Esophagus muscularis mucosa (tissue), 4 donors: ENCODE measurements at regions not wholly inside any gene's neighbourhood (a gene's known extent, or its start where the extent isn't known, plus 50 kb on each side); places are given as distances from the start of the nearest gene placed in this dataset.

Experiments used
- DNase-seq: peaks from one replicate; pipeline ENCODE4 v3.0.0-alpha.2; 2017; ENCODE audit errors: extremely low spot score
- H3K27ac ChIP-seq, 4 donors: fragments of 200-600 bp; sonication (generic); replicated peaks in 1 of 4; 1 replicate in 3 of 4; 2 replicates in 1 of 4; pipeline ENCODE4 v1.5.1; 2016 to 2019; ENCODE audit warnings: mild to moderate bottlenecking in 1 of 4
- H3K27me3 ChIP-seq, 4 donors: fragments of 200-600 bp; sonication (generic); one replicate each; pipeline versions ENCODE4 v1.5.1 to v1.6.0; 2016 to 2019
- H3K36me3 ChIP-seq, 4 donors: fragments of 200-600 bp; sonication (generic); one replicate each; pipeline ENCODE4 v1.5.1; 2016 to 2019
- H3K4me1 ChIP-seq, 4 donors: fragments of 200-600 bp; sonication (generic); one replicate each; pipeline ENCODE4 v1.5.1; 2016 to 2019
- H3K4me3 ChIP-seq, 4 donors: fragments of 200-600 bp; sonication (generic); 1 replicate in 2 of 4; 2 replicates in 2 of 4; pipeline ENCODE4 v1.5.1; 2016 to 2019; ENCODE audit warnings: mild to moderate bottlenecking in 4 of 4, moderate library complexity in 1 of 4
- H3K9me3 ChIP-seq, 4 donors: fragments of 200-600 bp; sonication (generic); 1 replicate in 3 of 4; 2 replicates in 1 of 4; pipeline ENCODE4 v1.5.1; 2016 to 2019
- EP300 ChIP-seq: sonication (generic); formaldehyde crosslinking; IDR thresholded peaks from one replicate; pipeline ENCODE4 v1.6.1; 2017; ENCODE audit warnings: antibody characterized with exemption
- POLR2A ChIP-seq: fragments of 450-650 bp; IDR thresholded peaks from one replicate; pipeline ENCODE4 v1.6.1; 2017; ENCODE audit warnings: antibody characterized with exemption, moderate library complexity, mild to moderate bottlenecking, low read depth
- POLR2AphosphoS5 ChIP-seq, 2 donors: sonication (generic); formaldehyde crosslinking; IDR thresholded peaks; one replicate each; pipeline ENCODE4 v1.6.1; 2017; ENCODE audit warnings: antibody characterized with exemption in 2 of 2
- WGBS: methylation state at CpG from one replicate; pipeline ENCODE4 v1.1.5; 2018; 5-methylcytosine and 5-hydroxymethylcytosine counted together
- intact Hi-C: fragments of 100-400 bp; cut with DNase I; formaldehyde crosslinking; loops from one replicate; pipeline ENCODE4 v1.15.1; 2023
- TF ChIP-seq, protein P1 (sequence below), 3 experiments: fragments of 200-600 bp in 2 of 3; fragments of 450-650 bp in 1 of 3; sonication (generic) in 2 of 3; IDR thresholded peaks; one replicate each; pipeline ENCODE4 v1.5.1; 2017 to 2019; ENCODE audit warnings: antibody characterized with exemption in 3 of 3, mild to moderate bottlenecking in 2 of 3, moderate library complexity in 1 of 3

DNA sequence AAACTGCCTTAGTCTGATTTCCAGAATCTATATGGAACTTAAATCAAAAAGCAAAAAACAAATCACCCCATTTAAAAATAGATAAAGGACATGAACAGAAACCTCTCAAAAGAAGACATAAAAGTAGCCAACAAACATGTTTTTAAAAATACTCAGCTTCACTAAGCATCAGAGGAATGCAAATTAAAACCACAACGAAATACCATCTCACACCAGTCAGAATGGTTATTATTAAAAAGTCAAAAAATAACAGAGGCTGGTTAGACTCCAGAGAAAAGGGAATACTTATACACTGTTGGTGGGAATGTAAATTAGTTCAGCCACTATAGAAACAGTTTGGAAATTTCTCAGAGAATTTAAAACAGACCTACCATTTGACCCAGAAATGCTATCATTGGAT, 367.9 kb downstream of the ZIC4 start:
- no peak for DNase-seq
- no peak overlapping the region for H3K4me3 ChIP-seq
- WGBS, result 65% methylated on average over 1 of the region's 1 CpG
- intact Hi-C loops, result no loop called here
- H3K36me3 ChIP-seq, result no peaks in the 10 kb centered on the region
- H3K27me3 ChIP-seq, result no peaks in the 10 kb centered on the region
- no peaks in the 10 kb centered on the region for H3K4me1 ChIP-seq
- H3K9me3 ChIP-seq, result peaks cover 0 to 6% (median 0%) of the 10 kb centered on the region in 4 donors
- no peak for TF ChIP-seq POLR2A
- TF ChIP-seq, protein P1, sequence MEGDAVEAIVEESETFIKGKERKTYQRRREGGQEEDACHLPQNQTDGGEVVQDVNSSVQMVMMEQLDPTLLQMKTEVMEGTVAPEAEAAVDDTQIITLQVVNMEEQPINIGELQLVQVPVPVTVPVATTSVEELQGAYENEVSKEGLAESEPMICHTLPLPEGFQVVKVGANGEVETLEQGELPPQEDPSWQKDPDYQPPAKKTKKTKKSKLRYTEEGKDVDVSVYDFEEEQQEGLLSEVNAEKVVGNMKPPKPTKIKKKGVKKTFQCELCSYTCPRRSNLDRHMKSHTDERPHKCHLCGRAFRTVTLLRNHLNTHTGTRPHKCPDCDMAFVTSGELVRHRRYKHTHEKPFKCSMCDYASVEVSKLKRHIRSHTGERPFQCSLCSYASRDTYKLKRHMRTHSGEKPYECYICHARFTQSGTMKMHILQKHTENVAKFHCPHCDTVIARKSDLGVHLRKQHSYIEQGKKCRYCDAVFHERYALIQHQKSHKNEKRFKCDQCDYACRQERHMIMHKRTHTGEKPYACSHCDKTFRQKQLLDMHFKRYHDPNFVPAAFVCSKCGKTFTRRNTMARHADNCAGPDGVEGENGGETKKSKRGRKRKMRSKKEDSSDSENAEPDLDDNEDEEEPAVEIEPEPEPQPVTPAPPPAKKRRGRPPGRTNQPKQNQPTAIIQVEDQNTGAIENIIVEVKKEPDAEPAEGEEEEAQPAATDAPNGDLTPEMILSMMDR (IDR thresholded peaks at IDR 0.05), result no peak
- TF ChIP-seq POLR2AphosphoS5 (IDR thresholded peaks at IDR 0.05), result no peak
- TF ChIP-seq EP300, result no peak
- no peak overlapping the region for H3K27ac ChIP-seq

DNA sequence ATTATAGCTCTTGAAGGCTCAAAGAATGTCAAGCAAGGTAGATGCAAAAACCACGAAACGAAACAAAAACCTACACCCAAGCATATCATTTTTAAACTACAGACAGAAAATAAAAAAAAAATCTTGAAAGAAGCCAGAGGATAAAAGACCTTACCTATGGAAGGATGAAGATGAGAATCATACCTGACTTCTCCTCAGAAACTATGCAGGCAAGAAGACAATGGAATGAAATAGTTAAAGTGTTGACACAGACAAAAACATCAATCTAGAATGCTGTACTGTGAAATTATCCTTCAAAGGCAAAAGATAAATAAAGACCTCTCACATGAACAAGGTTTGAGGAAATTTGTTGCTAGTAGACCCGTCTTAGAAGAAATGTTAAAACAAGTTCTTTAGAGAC, 372.0 kb downstream of the ZIC4 start:
- intact Hi-C loops, result no loop called here
- H3K27ac ChIP-seq, result no peak overlapping the region
- no peak for DNase-seq
- TF ChIP-seq POLR2AphosphoS5 (IDR thresholded peaks at IDR 0.05), result no peak
- TF ChIP-seq EP300, result no peak
- TF ChIP-seq, protein P1 (IDR thresholded peaks at IDR 0.05), result no peak
- no peak for TF ChIP-seq POLR2A
- H3K9me3 ChIP-seq, result peaks cover 0 to 6% (median 0%) of the 10 kb centered on the region in 4 donors
- no peak overlapping the region for H3K4me3 ChIP-seq
- no peaks in the 10 kb centered on the region for H3K36me3 ChIP-seq
- 79% methylated on average over 3 of the region's 3 CpGs for WGBS
- no peaks in the 10 kb centered on the region for H3K4me1 ChIP-seq
- no peaks in the 10 kb centered on the region for H3K27me3 ChIP-seq

- 68% methylated on average over 2 of the region's 2 CpGs for WGBS
- TF ChIP-seq, protein P1 (IDR thresholded peaks at IDR 0.05), result no peak
- TF ChIP-seq EP300 (no peak), POLR2A (no peak), POLR2AphosphoS5 (IDR thresholded peaks at IDR 0.05) (no peak)
- intact Hi-C loops, result no loop called here
- no peaks in the 10 kb centered on the region for H3K4me1 ChIP-seq
- DNase-seq, result no peak
- no peak overlapping the region for H3K4me3 ChIP-seq
- H3K27ac ChIP-seq, result no peak overlapping the region
- H3K9me3 ChIP-seq, result peaks cover 0 to 6% (median 0%) of the 10 kb centered on the region in 4 donors
- H3K36me3 ChIP-seq, result no peaks in the 10 kb centered on the region
- H3K27me3 ChIP-seq, result no peaks in the 10 kb centered on the region
Observed at GRCh38 chr3:147030274-147030673, 376.1 kb downstream of the ZIC4 start.

DNA sequence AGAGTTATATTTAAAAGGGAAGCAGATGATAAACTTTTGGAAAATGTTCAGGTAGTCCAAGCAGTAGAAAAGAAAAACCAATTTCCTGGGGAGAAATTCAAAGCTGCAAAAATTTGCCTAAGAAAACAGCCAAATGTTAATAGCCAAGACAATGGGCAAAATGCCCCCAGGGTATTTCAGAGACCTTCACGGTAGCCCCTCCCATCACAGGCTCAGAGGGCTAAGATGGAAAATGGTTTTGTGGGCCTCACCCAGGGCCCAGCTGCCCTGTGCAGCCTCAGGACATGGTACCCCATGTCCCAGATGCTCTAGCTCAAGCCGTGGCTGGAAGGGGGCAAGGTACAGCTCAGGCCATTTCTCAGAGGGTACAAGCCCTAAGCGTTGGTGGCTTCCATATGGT, 391.0 kb downstream of the ZIC4 start:
- TF ChIP-seq EP300 (no peak), POLR2AphosphoS5 (IDR thresholded peaks at IDR 0.05) (no peak), POLR2A (no peak)
- TF ChIP-seq, protein P1 (IDR thresholded peaks at IDR 0.05), result no peak
- intact Hi-C loops, result no loop called here
- Histone ChIP-seq H3K4me3 (no peak overlapping the region), H3K9me3 (peaks cover 0 to 5% (median under 1%) of the 10 kb centered on the region in 4 donors), H3K36me3 (no peaks in the 10 kb centered on the region), H3K4me1 (no peaks in the 10 kb centered on the region), H3K27ac (no peak overlapping the region), H3K27me3 (no peaks in the 10 kb centered on the region)
- no peak for DNase-seq
- WGBS, result 88% methylated on average over 3 of the region's 3 CpGs

- no peaks in the 10 kb centered on the region for H3K27me3 ChIP-seq
- intact Hi-C loops, result no loop called here
- H3K4me3 ChIP-seq, result no peak overlapping the region
- H3K36me3 ChIP-seq, result no peaks in the 10 kb centered on the region
- H3K9me3 ChIP-seq, result no peaks in the 10 kb centered on the region
- H3K4me1 ChIP-seq, result no peaks in the 10 kb centered on the region
- 100% methylated on average over 1 of the region's 1 CpG for WGBS
- no peak overlapping the region for H3K27ac ChIP-seq
- TF ChIP-seq, protein P1 (IDR thresholded peaks at IDR 0.05), result no peak
- TF ChIP-seq POLR2A (no peak), EP300 (no peak), POLR2AphosphoS5 (IDR thresholded peaks at IDR 0.05) (no peak)
- no peak for DNase-seq
Observed at GRCh38 chr3:147008886-147009285, 397.5 kb downstream of the ZIC4 start.
